Suppressor macrophage treated with lipopolysaccharide for 1 hour (primary cell): ENCODE measurements at regions not wholly inside any gene's neighbourhood (a gene's known extent, or its start where the extent isn't known, plus 50 kb on each side); places are given as distances from the start of the nearest gene placed in this dataset.
"Not testable (repeated sequence)": the region's sequence is repeated elsewhere in the genome, so short reads cannot be mapped to it uniquely, and the experiment has no call there.

Source experiments
- DNase-seq, 3 donors: peaks; one replicate each; pipeline ENCODE4 v3.0.0-alpha.2; 2020 to 2022

GRCh38 chr17:63189082-63189481 is 223.0 kb downstream of the TANC2 start:
- peak; percentile 18 to 60 (median 58) for DNase-seq

- DNase-seq, result peak in 2 of 3 donors; percentile 15 to 35
Observed at GRCh38 chr17:63189930-63190329, 223.9 kb downstream of the TANC2 start.

DNA sequence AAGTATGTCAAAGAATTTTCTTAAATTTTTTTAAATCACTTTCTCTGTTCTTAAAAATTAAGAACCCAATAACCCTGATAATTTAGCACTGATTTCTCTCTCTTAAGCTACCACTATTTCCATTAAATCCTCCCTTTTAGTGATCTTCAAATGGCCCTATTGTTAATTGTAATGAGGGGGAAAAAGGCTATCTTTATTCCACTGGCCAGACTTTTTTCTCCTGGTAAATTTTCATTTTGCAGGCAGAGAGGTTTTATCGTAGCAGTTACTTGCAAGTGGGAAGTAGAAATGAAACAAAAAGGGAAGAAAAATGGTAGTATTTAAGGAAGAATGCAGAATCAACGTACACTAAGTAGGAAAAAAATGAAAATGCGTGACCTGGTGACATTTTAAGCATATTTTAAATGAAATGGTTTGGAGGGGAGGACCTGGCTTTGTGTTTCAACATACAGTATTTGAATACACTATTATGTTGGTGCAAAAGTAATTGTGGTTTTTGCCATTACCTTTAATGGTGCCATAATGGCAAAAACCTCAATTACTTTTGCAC is 224.9 kb downstream of the TANC2 start:
- peak; percentile 11 to 35 (median 25) for DNase-seq

DNA sequence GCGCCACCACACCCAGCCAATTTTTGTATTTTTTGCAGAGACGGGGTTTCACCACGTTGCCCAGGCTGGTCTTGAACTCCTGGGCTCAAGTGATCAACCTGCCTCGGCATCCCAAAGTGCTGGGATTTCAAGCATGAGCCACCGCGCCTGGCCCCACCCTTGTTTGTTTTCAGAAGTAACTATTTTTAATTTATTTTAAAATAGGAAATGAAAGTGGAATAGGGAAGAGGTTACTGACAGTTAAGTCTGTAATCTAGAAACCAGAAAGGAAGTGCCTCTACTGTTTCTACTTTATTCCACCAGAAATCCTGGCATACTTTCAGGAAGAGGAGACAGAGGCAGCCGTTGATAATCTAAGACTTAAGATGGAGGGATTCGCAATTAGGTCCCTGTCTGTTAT is 225.6 kb downstream of the TANC2 start:
- DNase-seq, result peak; percentile 80 to 83 (median 82)

GRCh38 chr17:63193827-63194226 is 227.8 kb downstream of the TANC2 start:
- no peak for DNase-seq

GRCh38 chr17:63196772-63197335 is 230.8 kb downstream of the TANC2 start:
- DNase-seq, result peak; percentile 20 to 79 (median 66)

DNA sequence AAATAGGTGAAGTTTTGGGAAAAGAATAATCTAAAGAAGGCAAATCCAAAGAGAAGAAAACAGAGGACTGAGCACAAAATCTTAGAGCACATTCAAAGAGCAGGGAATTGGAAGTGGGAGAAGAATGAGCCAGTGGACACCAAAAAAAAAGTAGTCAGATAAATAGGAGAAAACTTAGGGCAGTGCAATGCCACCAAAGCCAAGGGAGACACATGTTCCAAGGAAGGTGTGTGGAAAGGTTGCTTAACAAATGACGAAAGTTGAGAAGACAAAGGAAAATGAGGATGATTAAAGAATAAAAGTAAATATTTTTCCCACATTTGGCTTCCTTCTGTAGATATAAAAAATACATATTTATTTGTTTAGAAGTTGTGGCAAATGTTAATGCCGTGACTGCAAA is 237.6 kb downstream of the TANC2 start:
- no peak for DNase-seq

- DNase-seq, result peak; percentile 85 to 93 (median 91)
Observed at GRCh38 chr17:63221939-63222338, 224.2 kb downstream of the CYB561 start.

DNA sequence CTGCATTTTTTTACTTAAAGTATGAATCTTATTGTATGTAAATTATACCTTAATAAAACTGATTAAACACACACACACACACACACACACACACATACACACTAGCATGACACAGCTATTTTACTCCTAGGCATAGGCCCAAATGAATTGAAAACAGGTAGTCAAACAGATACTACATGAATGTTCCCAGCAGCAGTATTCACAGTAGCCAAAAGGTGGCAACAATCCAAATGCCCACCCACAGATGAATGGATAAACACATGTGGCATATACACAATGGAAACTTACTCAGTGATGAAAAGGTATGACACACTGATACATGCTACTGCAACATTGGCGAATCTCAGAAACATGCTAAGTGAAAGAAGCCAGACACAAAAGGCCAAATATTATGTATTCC is 223.5 kb downstream of the CYB561 start:
- peak; percentile 27 to 39 (median 31) for DNase-seq

GRCh38 chr17:63223212-63223911 is 222.7 kb downstream of the CYB561 start:
- no peak for DNase-seq

GRCh38 chr17:63224644-63225043 is 221.5 kb downstream of the CYB561 start:
- no peak for DNase-seq

GRCh38 chr17:63226720-63227119 is 219.4 kb downstream of the CYB561 start:
- DNase-seq, result not testable (repeated sequence)

DNA sequence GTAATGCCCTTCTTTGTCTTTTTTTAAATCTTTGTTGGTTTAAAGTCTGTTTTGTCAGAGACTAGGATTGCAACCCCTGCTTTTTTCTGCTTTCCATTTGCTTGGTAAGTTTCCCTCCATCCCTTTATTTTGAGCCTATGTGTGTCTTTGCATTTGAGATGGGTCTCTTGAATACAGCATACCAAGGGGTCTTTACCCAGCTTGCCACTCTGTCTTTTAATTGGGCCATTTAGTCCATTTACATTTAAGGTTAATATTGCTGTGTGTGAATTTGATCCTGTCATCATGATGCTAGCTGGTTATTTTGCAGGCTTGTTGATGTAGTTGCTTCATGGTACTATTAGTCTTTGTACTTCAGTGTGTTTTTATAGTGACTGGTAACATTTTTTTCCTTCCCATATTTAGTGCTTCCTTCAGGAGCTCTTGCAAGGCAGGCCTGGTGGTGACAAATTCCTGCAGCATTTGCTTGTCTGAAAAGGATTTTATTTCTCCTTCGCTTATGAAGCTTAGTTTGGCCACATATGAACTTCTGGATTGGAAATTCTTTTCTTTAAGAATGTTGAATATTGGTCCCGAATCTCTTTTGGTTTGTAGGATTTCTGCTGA is 215.0 kb downstream of the CYB561 start:
- DNase-seq, result not testable (repeated sequence)

DNA sequence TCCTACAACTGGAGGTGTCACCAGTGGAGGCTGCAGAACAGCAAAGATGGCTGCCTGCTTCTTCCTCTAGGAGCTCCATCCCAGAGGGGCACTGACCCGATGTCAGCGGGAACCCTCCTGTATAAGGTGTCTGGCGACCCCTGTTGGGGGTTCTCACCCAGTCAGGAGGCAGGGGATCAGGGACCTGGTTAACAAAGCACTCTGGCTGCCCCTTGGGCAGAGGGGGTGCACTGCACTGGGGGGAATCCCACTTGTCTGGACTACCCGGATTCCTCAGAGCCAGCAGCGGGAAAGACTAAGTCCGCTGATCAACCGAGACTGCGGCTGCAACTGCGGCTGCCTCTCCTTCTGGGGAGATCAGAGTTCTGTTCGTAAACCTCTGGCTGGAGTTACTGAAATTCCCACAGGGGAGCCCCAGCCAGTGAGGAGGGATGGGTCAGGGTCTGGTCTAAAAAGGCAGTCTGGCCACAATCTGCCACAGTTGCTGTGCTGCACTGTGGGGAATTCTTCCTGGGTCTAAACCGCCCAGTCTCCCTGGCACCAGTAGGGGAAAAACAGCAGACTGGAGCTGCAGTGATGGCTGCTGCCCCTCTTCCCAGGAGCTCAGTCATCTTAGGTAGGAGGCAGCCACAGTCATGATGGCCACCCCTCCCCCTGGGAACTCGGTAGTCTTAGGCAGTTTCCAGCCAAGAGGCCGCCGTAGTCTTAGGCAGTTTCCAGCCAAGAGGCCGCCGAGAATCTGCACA is 213.4 kb downstream of the CYB561 start:
- no peak for DNase-seq

DNA sequence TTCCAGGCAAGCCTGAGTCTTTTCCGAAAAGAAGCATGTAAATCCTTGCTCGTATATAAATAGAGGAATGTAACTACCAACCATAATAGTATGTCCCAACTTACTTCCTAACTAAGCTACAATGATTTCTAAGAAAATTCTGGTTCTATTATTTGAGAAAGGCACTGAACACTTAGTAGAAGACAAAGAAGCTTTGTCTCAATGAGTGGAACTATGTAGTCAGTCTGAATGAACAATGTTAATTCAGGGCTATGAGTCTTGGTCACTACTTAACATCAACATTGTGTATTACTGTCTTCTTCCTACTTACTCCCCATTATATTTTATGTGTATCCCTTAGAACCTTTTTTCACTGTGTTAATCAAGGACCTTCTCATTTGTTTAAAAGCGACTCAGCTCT is 206.0 kb downstream of the CYB561 start:
- no peak for DNase-seq

GRCh38 chr17:63246344-63246743 is 199.8 kb downstream of the CYB561 start:
- peak in 2 of 3 donors; percentile 36 for DNase-seq

DNA sequence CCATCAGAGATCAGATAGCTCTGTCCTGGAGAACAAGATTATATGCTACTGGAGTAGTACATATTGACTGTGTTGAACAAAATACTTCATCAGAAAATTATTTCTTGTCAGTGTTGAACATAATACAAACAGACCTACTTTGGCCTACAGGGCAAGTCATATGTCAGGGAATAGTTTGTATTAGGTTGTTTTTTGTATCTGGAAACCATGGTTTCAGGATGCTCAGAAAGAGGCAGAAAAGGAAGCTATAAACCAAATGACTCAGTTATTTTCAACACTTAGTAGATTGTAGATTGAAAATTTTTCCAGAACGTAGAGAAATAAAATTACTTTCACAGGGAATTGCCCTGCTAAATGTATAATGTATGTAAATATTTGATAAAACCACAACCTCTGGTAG is 198.4 kb downstream of the CYB561 start:
- no peak for DNase-seq

GRCh38 chr17:63249256-63250004 is 196.7 kb downstream of the CYB561 start:
- peak in 2 of 3 donors; percentile 23 to 29 for DNase-seq

- no peak for DNase-seq
Observed at GRCh38 chr17:63250830-63251229, 195.3 kb downstream of the CYB561 start.

- no peak for DNase-seq
Observed at GRCh38 chr17:63258785-63259184, 187.3 kb downstream of the CYB561 start.

- peak in 2 of 3 donors; percentile 34 to 42 for DNase-seq
Observed at GRCh38 chr17:63262751-63263476, 183.2 kb downstream of the CYB561 start.

- no peak for DNase-seq
Observed at GRCh38 chr17:63265526-63265925, 180.6 kb downstream of the CYB561 start.
